H1 (cell line): ENCODE measurements at regions not wholly inside any gene's neighbourhood (a gene's known extent, or its start where the extent isn't known, plus 50 kb on each side); places are given as distances from the start of the nearest gene placed in this dataset.

Experiments
- EZH2 ChIP-seq: fragments of 200-600 bp; sonication (generic); IDR thresholded peaks from 2 replicates; pipeline ENCODE4 v1.7.1; 2012; ENCODE audit warnings: low read depth, mild to moderate bottlenecking, moderate library complexity, low read length, inconsistent platforms; ENCODE audit not compliant: severe bottlenecking
- GTF2F1 ChIP-seq: IDR thresholded peaks from 2 replicates; pipeline ENCODE4 v1.6.1; 2012; ENCODE audit warnings: low read depth, low read length, improper control_type of control experiment, borderline replicate concordance
- POLR2A ChIP-seq, 2 experiments: IDR thresholded peaks; 1 replicate in 1 of 2; 2 replicates in 1 of 2; pipeline ENCODE4 v1.6.1; 2011; ENCODE audit warnings: low read depth in 2 of 2, low read length in 2 of 2, mild to moderate bottlenecking in 2 of 2; ENCODE audit errors: control extremely low read depth in 1 of 2
- POU5F1 ChIP-seq: IDR thresholded peaks from 2 replicates; pipeline ENCODE4 v1.6.1; 2011; ENCODE audit warnings: low read depth, mild to moderate bottlenecking, low read length, moderate library complexity
- RXRA ChIP-seq: IDR thresholded peaks from 2 replicates; pipeline ENCODE4 v1.6.1; 2011; ENCODE audit warnings: low read depth, mild to moderate bottlenecking, low read length, moderate library complexity; ENCODE audit not compliant: insufficient read depth
- SIRT6 ChIP-seq: IDR thresholded peaks from one replicate; pipeline ENCODE4 v1.7.1; 2012; ENCODE audit warnings: low read length, inconsistent platforms
- TF ChIP-seq, protein P1 (sequence below): IDR thresholded peaks from 2 replicates; pipeline ENCODE4 v1.6.1; 2012; ENCODE audit warnings: low read length, inconsistent platforms
- TF ChIP-seq, protein P2 (sequence below), 3 experiments: IDR thresholded peaks; 1 replicate in 2 of 3; 2 replicates in 1 of 3; pipeline versions ENCODE4 v1.5.1 to v1.6.1; 2011; ENCODE audit warnings: low read length in 3 of 3, mild to moderate bottlenecking in 3 of 3, inconsistent platforms in 2 of 3, low read depth in 1 of 3, moderate library complexity in 1 of 3; ENCODE audit not compliant: insufficient read depth in 1 of 3; ENCODE audit errors: control extremely low read depth in 1 of 3
- TF ChIP-seq, protein P3 (sequence below): IDR thresholded peaks from 2 replicates; pipeline ENCODE4 v1.6.1; 2011; ENCODE audit warnings: low read length, improper control_type of control experiment
- TF ChIP-seq, protein P4 (sequence below): IDR thresholded peaks from 2 replicates; pipeline ENCODE4 v1.6.1; 2011; ENCODE audit warnings: low read depth, mild to moderate bottlenecking, low read length; ENCODE audit not compliant: insufficient read depth

DNA sequence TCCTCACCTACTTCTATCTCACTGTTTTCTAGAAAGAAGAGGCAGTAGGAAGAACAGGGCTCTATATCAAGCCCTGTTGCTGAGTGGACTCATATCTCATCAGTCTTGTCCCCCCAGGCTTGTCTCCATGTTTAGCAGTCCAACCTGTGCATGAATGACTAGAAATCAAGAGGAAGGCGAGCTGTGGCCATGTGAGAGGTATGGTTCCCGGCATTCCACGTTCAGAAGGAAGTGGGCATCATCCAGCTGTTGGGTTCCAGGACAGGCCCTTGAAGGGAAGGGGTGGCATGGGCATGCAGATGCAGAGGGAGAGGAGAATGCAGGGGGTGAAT is 176.6 kb downstream of the MRPL14 start:
- TF ChIP-seq, protein P1, sequence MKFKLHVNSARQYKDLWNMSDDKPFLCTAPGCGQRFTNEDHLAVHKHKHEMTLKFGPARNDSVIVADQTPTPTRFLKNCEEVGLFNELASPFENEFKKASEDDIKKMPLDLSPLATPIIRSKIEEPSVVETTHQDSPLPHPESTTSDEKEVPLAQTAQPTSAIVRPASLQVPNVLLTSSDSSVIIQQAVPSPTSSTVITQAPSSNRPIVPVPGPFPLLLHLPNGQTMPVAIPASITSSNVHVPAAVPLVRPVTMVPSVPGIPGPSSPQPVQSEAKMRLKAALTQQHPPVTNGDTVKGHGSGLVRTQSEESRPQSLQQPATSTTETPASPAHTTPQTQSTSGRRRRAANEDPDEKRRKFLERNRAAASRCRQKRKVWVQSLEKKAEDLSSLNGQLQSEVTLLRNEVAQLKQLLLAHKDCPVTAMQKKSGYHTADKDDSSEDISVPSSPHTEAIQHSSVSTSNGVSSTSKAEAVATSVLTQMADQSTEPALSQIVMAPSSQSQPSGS, result no peak
- TF ChIP-seq SIRT6 (no peak), POU5F1 (no peak), EZH2 (no peak), POLR2A (IDR thresholded peaks at IDR 0.05; ENCODE audit: control extremely low read depth in 1 of 2, low read depth in 2 of 2, low read length in 2 of 2) (no peak), RXRA (no peak), GTF2F1 (no peak)
- TF ChIP-seq, protein P2, sequence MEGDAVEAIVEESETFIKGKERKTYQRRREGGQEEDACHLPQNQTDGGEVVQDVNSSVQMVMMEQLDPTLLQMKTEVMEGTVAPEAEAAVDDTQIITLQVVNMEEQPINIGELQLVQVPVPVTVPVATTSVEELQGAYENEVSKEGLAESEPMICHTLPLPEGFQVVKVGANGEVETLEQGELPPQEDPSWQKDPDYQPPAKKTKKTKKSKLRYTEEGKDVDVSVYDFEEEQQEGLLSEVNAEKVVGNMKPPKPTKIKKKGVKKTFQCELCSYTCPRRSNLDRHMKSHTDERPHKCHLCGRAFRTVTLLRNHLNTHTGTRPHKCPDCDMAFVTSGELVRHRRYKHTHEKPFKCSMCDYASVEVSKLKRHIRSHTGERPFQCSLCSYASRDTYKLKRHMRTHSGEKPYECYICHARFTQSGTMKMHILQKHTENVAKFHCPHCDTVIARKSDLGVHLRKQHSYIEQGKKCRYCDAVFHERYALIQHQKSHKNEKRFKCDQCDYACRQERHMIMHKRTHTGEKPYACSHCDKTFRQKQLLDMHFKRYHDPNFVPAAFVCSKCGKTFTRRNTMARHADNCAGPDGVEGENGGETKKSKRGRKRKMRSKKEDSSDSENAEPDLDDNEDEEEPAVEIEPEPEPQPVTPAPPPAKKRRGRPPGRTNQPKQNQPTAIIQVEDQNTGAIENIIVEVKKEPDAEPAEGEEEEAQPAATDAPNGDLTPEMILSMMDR (IDR thresholded peaks at IDR 0.05; ENCODE audit: control extremely low read depth in 1 of 3, insufficient read depth in 1 of 3, low read depth in 1 of 3, low read length in 3 of 3), result no peak
- TF ChIP-seq, protein P3, sequence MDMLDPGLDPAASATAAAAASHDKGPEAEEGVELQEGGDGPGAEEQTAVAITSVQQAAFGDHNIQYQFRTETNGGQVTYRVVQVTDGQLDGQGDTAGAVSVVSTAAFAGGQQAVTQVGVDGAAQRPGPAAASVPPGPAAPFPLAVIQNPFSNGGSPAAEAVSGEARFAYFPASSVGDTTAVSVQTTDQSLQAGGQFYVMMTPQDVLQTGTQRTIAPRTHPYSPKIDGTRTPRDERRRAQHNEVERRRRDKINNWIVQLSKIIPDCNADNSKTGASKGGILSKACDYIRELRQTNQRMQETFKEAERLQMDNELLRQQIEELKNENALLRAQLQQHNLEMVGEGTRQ, result no peak
- TF ChIP-seq, protein P4, sequence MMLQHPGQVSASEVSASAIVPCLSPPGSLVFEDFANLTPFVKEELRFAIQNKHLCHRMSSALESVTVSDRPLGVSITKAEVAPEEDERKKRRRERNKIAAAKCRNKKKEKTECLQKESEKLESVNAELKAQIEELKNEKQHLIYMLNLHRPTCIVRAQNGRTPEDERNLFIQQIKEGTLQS, result no peak
